ENCODE measurements at regions not wholly inside any gene's neighbourhood (a gene's known extent, or its start where the extent isn't known, plus 50 kb on each side); places are given as distances from the start of the nearest gene placed in this dataset.

GRCh38 chr6:67680297-67680932 lies 954.7 kb upstream of the ADGRB3 start:
- no peak overlapping the region for H3K9ac ChIP-seq (ENCODE audit: low read length in 2 of 2)
- H3K4me1 ChIP-seq (ENCODE audit: control insufficient read depth, insufficient read depth, low read length) = no peaks in the 10 kb centered on the region
- no peak overlapping the region for H3K27ac ChIP-seq (ENCODE audit: low read length)
- H3K4me3 ChIP-seq (ENCODE audit: low read length in 2 of 2) = no peak overlapping the region
- no peaks in the 10 kb centered on the region for H3K36me3 ChIP-seq (ENCODE audit: control insufficient read depth in 2 of 2, insufficient read depth in 2 of 2, low read length in 2 of 2)
- H3K9me3 ChIP-seq (ENCODE audit: control insufficient read depth in 2 of 2, low read length in 2 of 2) = no peaks in the 10 kb centered on the region
- no peaks in the 10 kb centered on the region for H3K27me3 ChIP-seq (ENCODE audit: control insufficient read depth in 1 of 2, insufficient read depth in 2 of 2, low read length in 2 of 2)

- no peak overlapping the region for H3K9ac ChIP-seq (ENCODE audit: low read length in 2 of 2)
- no peaks in the 10 kb centered on the region for H3K27me3 ChIP-seq (ENCODE audit: control insufficient read depth in 1 of 2, insufficient read depth in 2 of 2, low read length in 2 of 2)
- H3K9me3 ChIP-seq (ENCODE audit: control insufficient read depth in 2 of 2, low read length in 2 of 2) = no peaks in the 10 kb centered on the region
- H3K27ac ChIP-seq (ENCODE audit: low read length) = no peak overlapping the region
- H3K36me3 ChIP-seq (ENCODE audit: control insufficient read depth in 2 of 2, insufficient read depth in 2 of 2, low read length in 2 of 2) = no peaks in the 10 kb centered on the region
- H3K4me1 ChIP-seq (ENCODE audit: control insufficient read depth, insufficient read depth, low read length) = no peaks in the 10 kb centered on the region
- H3K4me3 ChIP-seq (ENCODE audit: low read length in 2 of 2) = no peak overlapping the region
These were observed 955.4 kb upstream of the ADGRB3 start for GRCh38 chr6:67679566-67680296.

GRCh38 chr6:67676892-67677291 lies 958.2 kb upstream of the ADGRB3 start:
- Histone ChIP-seq H3K36me3 (ENCODE audit: control insufficient read depth in 2 of 2, insufficient read depth in 2 of 2, low read length in 2 of 2) (no peaks in the 10 kb centered on the region), H3K27me3 (ENCODE audit: control insufficient read depth in 1 of 2, insufficient read depth in 2 of 2, low read length in 2 of 2) (no peaks in the 10 kb centered on the region)

GRCh38 chr6:67667637-67668422 lies 967.3 kb upstream of the ADGRB3 start:
- Histone ChIP-seq H3K4me3 (ENCODE audit: low read length in 2 of 2) (no peak overlapping the region), H3K27ac (ENCODE audit: low read length) (no peak overlapping the region)

More at GRCh38 chr6:67676892-67677291, 958.2 kb upstream of the ADGRB3 start:
- H3K4me3 ChIP-seq (ENCODE audit: low read length in 2 of 2) = no peak overlapping the region
- no peak overlapping the region for H3K27ac ChIP-seq (ENCODE audit: low read length)
- H3K9ac ChIP-seq (ENCODE audit: low read length in 2 of 2) = no peak overlapping the region
- H3K4me1 ChIP-seq (ENCODE audit: control insufficient read depth, insufficient read depth, low read length) = no peaks in the 10 kb centered on the region
- peaks cover 4 to 7% of the 10 kb centered on the region in 2 donors for H3K9me3 ChIP-seq (ENCODE audit: control insufficient read depth in 2 of 2, low read length in 2 of 2)

GRCh38 chr6:67666177-67666964 lies 968.7 kb upstream of the ADGRB3 start:
- no peaks in the 10 kb centered on the region for H3K4me1 ChIP-seq (ENCODE audit: control insufficient read depth, insufficient read depth, low read length)
- H3K27ac ChIP-seq (ENCODE audit: low read length) = no peak overlapping the region
- H3K36me3 ChIP-seq (ENCODE audit: control insufficient read depth in 2 of 2, insufficient read depth in 2 of 2, low read length in 2 of 2) = no peaks in the 10 kb centered on the region
- no peak overlapping the region for H3K9ac ChIP-seq (ENCODE audit: low read length in 2 of 2)
- H3K9me3 ChIP-seq (ENCODE audit: control insufficient read depth in 2 of 2, low read length in 2 of 2) = no peaks in the 10 kb centered on the region
- no peak overlapping the region for H3K4me3 ChIP-seq (ENCODE audit: low read length in 2 of 2)
- H3K27me3 ChIP-seq (ENCODE audit: control insufficient read depth in 1 of 2, insufficient read depth in 2 of 2, low read length in 2 of 2) = no peaks in the 10 kb centered on the region

More at GRCh38 chr6:67667637-67668422, 967.3 kb upstream of the ADGRB3 start:
- Histone ChIP-seq H3K9ac (ENCODE audit: low read length in 2 of 2) (no peak overlapping the region), H3K27me3 (ENCODE audit: control insufficient read depth in 1 of 2, insufficient read depth in 2 of 2, low read length in 2 of 2) (no peaks in the 10 kb centered on the region), H3K9me3 (ENCODE audit: control insufficient read depth in 2 of 2, low read length in 2 of 2) (no peaks in the 10 kb centered on the region), H3K36me3 (ENCODE audit: control insufficient read depth in 2 of 2, insufficient read depth in 2 of 2, low read length in 2 of 2) (no peaks in the 10 kb centered on the region), H3K4me1 (ENCODE audit: control insufficient read depth, insufficient read depth, low read length) (no peaks in the 10 kb centered on the region)

- Histone ChIP-seq H3K27ac (ENCODE audit: low read length) (no peak overlapping the region), H3K27me3 (ENCODE audit: control insufficient read depth in 1 of 2, insufficient read depth in 2 of 2, low read length in 2 of 2) (no peaks in the 10 kb centered on the region), H3K4me3 (ENCODE audit: low read length in 2 of 2) (no peak overlapping the region), H3K36me3 (ENCODE audit: control insufficient read depth in 2 of 2, insufficient read depth in 2 of 2, low read length in 2 of 2) (no peaks in the 10 kb centered on the region), H3K4me1 (ENCODE audit: control insufficient read depth, insufficient read depth, low read length) (no peaks in the 10 kb centered on the region), H3K9me3 (ENCODE audit: control insufficient read depth in 2 of 2, low read length in 2 of 2) (no peaks in the 10 kb centered on the region), H3K9ac (ENCODE audit: low read length in 2 of 2) (no peak overlapping the region)
These were observed 970.1 kb upstream of the ADGRB3 start for GRCh38 chr6:67664942-67665341.

- Histone ChIP-seq H3K9me3 (ENCODE audit: control insufficient read depth in 2 of 2, low read length in 2 of 2) (no peaks in the 10 kb centered on the region), H3K4me3 (ENCODE audit: low read length in 2 of 2) (no peak overlapping the region), H3K27me3 (ENCODE audit: control insufficient read depth in 1 of 2, insufficient read depth in 2 of 2, low read length in 2 of 2) (no peaks in the 10 kb centered on the region), H3K4me1 (ENCODE audit: control insufficient read depth, insufficient read depth, low read length) (no peaks in the 10 kb centered on the region), H3K27ac (ENCODE audit: low read length) (no peak overlapping the region), H3K9ac (ENCODE audit: low read length in 2 of 2) (no peak overlapping the region), H3K36me3 (ENCODE audit: control insufficient read depth in 2 of 2, insufficient read depth in 2 of 2, low read length in 2 of 2) (no peaks in the 10 kb centered on the region)
These were observed 971.8 kb upstream of the ADGRB3 start for GRCh38 chr6:67663105-67663895.

GRCh38 chr6:67653561-67653960 lies 981.5 kb upstream of the ADGRB3 start:
- no peak overlapping the region for H3K27ac ChIP-seq (ENCODE audit: low read length)
- no peaks in the 10 kb centered on the region for H3K9me3 ChIP-seq (ENCODE audit: control insufficient read depth in 2 of 2, low read length in 2 of 2)
- H3K4me1 ChIP-seq (ENCODE audit: control insufficient read depth, insufficient read depth, low read length) = no peaks in the 10 kb centered on the region
- H3K27me3 ChIP-seq (ENCODE audit: control insufficient read depth in 1 of 2, insufficient read depth in 2 of 2, low read length in 2 of 2) = no peaks in the 10 kb centered on the region
- H3K9ac ChIP-seq (ENCODE audit: low read length in 2 of 2) = no peak overlapping the region
- H3K36me3 ChIP-seq (ENCODE audit: control insufficient read depth in 2 of 2, insufficient read depth in 2 of 2, low read length in 2 of 2) = no peaks in the 10 kb centered on the region
- no peak overlapping the region for H3K4me3 ChIP-seq (ENCODE audit: low read length in 2 of 2)

- Histone ChIP-seq H3K9ac (ENCODE audit: low read length in 2 of 2) (no peak overlapping the region), H3K36me3 (ENCODE audit: control insufficient read depth in 2 of 2, insufficient read depth in 2 of 2, low read length in 2 of 2) (no peaks in the 10 kb centered on the region), H3K9me3 (ENCODE audit: control insufficient read depth in 2 of 2, low read length in 2 of 2) (no peaks in the 10 kb centered on the region), H3K27me3 (ENCODE audit: control insufficient read depth in 1 of 2, insufficient read depth in 2 of 2, low read length in 2 of 2) (no peaks in the 10 kb centered on the region), H3K4me3 (ENCODE audit: low read length in 2 of 2) (no peak overlapping the region), H3K4me1 (ENCODE audit: control insufficient read depth, insufficient read depth, low read length) (no peaks in the 10 kb centered on the region), H3K27ac (ENCODE audit: low read length) (no peak overlapping the region)
These were observed 988.5 kb upstream of the ADGRB3 start for GRCh38 chr6:67646550-67646949.

- H3K36me3 ChIP-seq (ENCODE audit: control insufficient read depth in 2 of 2, insufficient read depth in 2 of 2, low read length in 2 of 2) = no peaks in the 10 kb centered on the region
- H3K9me3 ChIP-seq (ENCODE audit: control insufficient read depth in 2 of 2, low read length in 2 of 2) = no peaks in the 10 kb centered on the region
- H3K27ac ChIP-seq (ENCODE audit: low read length) = no peak overlapping the region
- no peaks in the 10 kb centered on the region for H3K27me3 ChIP-seq (ENCODE audit: control insufficient read depth in 1 of 2, insufficient read depth in 2 of 2, low read length in 2 of 2)
- H3K9ac ChIP-seq (ENCODE audit: low read length in 2 of 2) = no peak overlapping the region
- H3K4me3 ChIP-seq (ENCODE audit: low read length in 2 of 2) = no peak overlapping the region
- no peaks in the 10 kb centered on the region for H3K4me1 ChIP-seq (ENCODE audit: control insufficient read depth, insufficient read depth, low read length)
These were observed 991.8 kb upstream of the ADGRB3 start for GRCh38 chr6:67643281-67643680.
